PC-9 (cell line): ENCODE measurements at regions not wholly inside any gene's neighbourhood (a gene's known extent, or its start where the extent isn't known, plus 50 kb on each side); places are given as distances from the start of the nearest gene placed in this dataset.

Experiments
- BruUV-seq: library from RNA; stranded (reverse); fragments of 400-500 nt; replicated peaks from 2 replicates; lab custom pipeline; 2021; lab: Mats Ljungman, UMichigan
- CTCF ChIA-PET: fragments of 300-600 bp; sonication (Branson Sonifier 250); formaldehyde crosslinking; loops from one replicate; lab custom pipeline; 2022; ENCODE audit warnings: antibody characterized with exemption; lab: Charles Lee
- POLR2A ChIA-PET: fragments of 300-600 bp; sonication (Branson Sonifier 250); formaldehyde crosslinking; loops from one replicate; lab custom pipeline; 2022; ENCODE audit warnings: antibody characterized with exemption; ENCODE audit not compliant: unreplicated experiment; lab: Charles Lee
- DNase-seq, 2 experiments: peaks; one replicate each; pipeline versions ENCODE4 v3.0.0 to v3.0.0-alpha.2; 2015 to 2022; ENCODE audit warnings: mixed read lengths in 1 of 2
- H2AFZ ChIP-seq: fragments of 200-600 bp; sonication (generic); 2 replicates; pipeline ENCODE4 v1.8.1; 2017; ENCODE audit warnings: antibody characterized with exemption
- H3F3A ChIP-seq: fragments of 200-600 bp; sonication (generic); 2 replicates; pipeline ENCODE4 v1.8.1; 2017; ENCODE audit warnings: antibody characterized with exemption, mild to moderate bottlenecking, low read depth; ENCODE audit not compliant: insufficient read depth
- H3K27ac ChIP-seq: fragments of 200-600 bp; sonication (generic); 2 replicates; pipeline ENCODE4 v1.6.1; 2016; ENCODE audit warnings: mixed run types
- H3K27me3 ChIP-seq: fragments of 200-600 bp; sonication (generic); 2 replicates; pipeline ENCODE4 v1.6.1; 2016; ENCODE audit warnings: low read depth, mixed run types; ENCODE audit not compliant: insufficient read depth
- H3K36me3 ChIP-seq: fragments of 200-600 bp; sonication (generic); 2 replicates; pipeline ENCODE4 v1.6.1; 2016; ENCODE audit warnings: low read depth, mixed run types
- H3K4me1 ChIP-seq: fragments of 200-600 bp; sonication (generic); replicated peaks from 2 replicates; pipeline ENCODE4 v1.6.1; 2016; ENCODE audit warnings: mixed run types; ENCODE audit not compliant: insufficient read depth
- H3K4me2 ChIP-seq: fragments of 200-600 bp; sonication (generic); 2 replicates; pipeline ENCODE4 v1.6.1; 2017; ENCODE audit warnings: mixed run types
- H3K4me3 ChIP-seq: fragments of 200-600 bp; sonication (generic); 2 replicates; pipeline ENCODE4 v1.6.1; 2016; ENCODE audit warnings: mixed run types
- H3K79me2 ChIP-seq: fragments of 200-600 bp; sonication (generic); 2 replicates; pipeline ENCODE4 v1.6.1; 2017; ENCODE audit warnings: low read depth, mixed run types
- H3K9me2 ChIP-seq: fragments of 200-600 bp; sonication (generic); 2 replicates; pipeline ENCODE4 v1.8.1; 2017; ENCODE audit warnings: mild to moderate bottlenecking; ENCODE audit not compliant: insufficient read depth
- H3K9me3 ChIP-seq: fragments of 200-600 bp; sonication (generic); 2 replicates; pipeline ENCODE4 v1.8.1; 2016; ENCODE audit warnings: low read depth; ENCODE audit not compliant: insufficient read depth
- H4K20me1 ChIP-seq: fragments of 200-600 bp; sonication (generic); 2 replicates; pipeline ENCODE4 v1.8.1; 2017; ENCODE audit not compliant: insufficient read depth
- CTCF ChIP-seq: fragments of 200-600 bp; sonication (generic); conservative IDR thresholded peaks from 2 replicates; pipeline ENCODE4 v1.6.1; 2017; ENCODE audit warnings: mixed run types, antibody characterized with exemption, mild to moderate bottlenecking, moderate library complexity
- EZH2 ChIP-seq: fragments of 200-600 bp; sonication (generic); IDR thresholded peaks from 2 replicates; pipeline ENCODE4 v1.8.0; 2017; ENCODE audit warnings: antibody characterized with exemption, low read depth
- intact Hi-C: fragments of 100-400 bp; cut with micrococcal nuclease; formaldehyde crosslinking; loops from one replicate; pipeline ENCODE4 v1.10.0; 2022; ENCODE audit not compliant: unreplicated experiment

GRCh38 chr6:131412960-131413830 lies 159.8 kb upstream of the ARG1 start:
- no peak overlapping the region for H3K4me2 ChIP-seq
- ChIA-PET POLR2A (no interaction called here), CTCF (no interaction called here)
- no peaks in the 10 kb centered on the region for H3F3A ChIP-seq
- no peaks in the 10 kb centered on the region for H3K9me2 ChIP-seq
- H3K4me1 ChIP-seq = no peaks in the 10 kb centered on the region
- H3K4me3 ChIP-seq = no peak overlapping the region
- no peak for TF ChIP-seq EZH2
- TF ChIP-seq CTCF = no peak
- no peak overlapping the region for H3K27ac ChIP-seq
- no peaks in the 10 kb centered on the region for H3K36me3 ChIP-seq
- H2AFZ ChIP-seq = no peak overlapping the region
- intact Hi-C loops = no loop called here
- BruUV-seq = no TSS peak
- H3K9me3 ChIP-seq = no peaks in the 10 kb centered on the region
- no peaks in the 10 kb centered on the region for H4K20me1 ChIP-seq
- DNase-seq = no peak
- H3K27me3 ChIP-seq = no peaks in the 10 kb centered on the region
- H3K79me2 ChIP-seq = no peaks in the 10 kb centered on the region

DNA sequence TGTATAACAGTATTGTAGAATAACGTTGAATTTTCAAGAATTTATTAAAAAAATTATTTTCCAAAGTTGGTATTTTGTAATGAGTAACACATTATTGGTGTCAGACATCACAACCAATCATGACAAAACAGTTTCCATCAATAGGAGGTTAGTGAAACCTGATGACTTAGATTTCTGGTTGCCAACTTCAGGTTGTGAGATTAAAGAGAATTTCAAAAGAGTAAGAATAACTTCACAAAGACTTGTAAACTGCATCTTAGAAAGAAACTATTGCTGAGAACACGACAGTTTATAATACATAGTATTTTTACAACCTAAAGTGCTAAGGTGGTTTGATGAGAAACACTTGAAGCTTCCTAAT lies 159.2 kb upstream of the ARG1 start:
- no peaks in the 10 kb centered on the region for H3K79me2 ChIP-seq
- H3K36me3 ChIP-seq = no peaks in the 10 kb centered on the region
- H3K9me2 ChIP-seq = no peaks in the 10 kb centered on the region
- H3K27me3 ChIP-seq = no peaks in the 10 kb centered on the region
- no peak overlapping the region for H3K27ac ChIP-seq
- no peak overlapping the region for H2AFZ ChIP-seq
- ChIA-PET CTCF (no interaction called here), POLR2A (no interaction called here)
- H3K9me3 ChIP-seq = no peaks in the 10 kb centered on the region
- no peaks in the 10 kb centered on the region for H3K4me1 ChIP-seq
- H3F3A ChIP-seq = no peaks in the 10 kb centered on the region
- no peak for DNase-seq
- H3K4me3 ChIP-seq = no peak overlapping the region
- no TSS peak for BruUV-seq
- intact Hi-C loops = no loop called here
- TF ChIP-seq CTCF (no peak), EZH2 (no peak)
- no peak overlapping the region for H3K4me2 ChIP-seq
- H4K20me1 ChIP-seq = no peaks in the 10 kb centered on the region

GRCh38 chr6:131414956-131415355 lies 158.1 kb upstream of the ARG1 start:
- Histone ChIP-seq H3K4me3 (no peak overlapping the region), H3K9me2 (no peaks in the 10 kb centered on the region), H3K4me1 (no peaks in the 10 kb centered on the region), H3K27ac (no peak overlapping the region), H3K4me2 (no peak overlapping the region), H3F3A (no peaks in the 10 kb centered on the region), H3K27me3 (no peaks in the 10 kb centered on the region), H4K20me1 (no peaks in the 10 kb centered on the region), H2AFZ (no peak overlapping the region), H3K79me2 (no peaks in the 10 kb centered on the region), H3K9me3 (no peaks in the 10 kb centered on the region), H3K36me3 (no peaks in the 10 kb centered on the region)
- BruUV-seq = no TSS peak
- CTCF ChIA-PET = no interaction called here
- TF ChIP-seq EZH2 (no peak), CTCF (no peak)
- no peak for DNase-seq
- POLR2A ChIA-PET = no interaction called here
- intact Hi-C loops = no loop called here
